IMR-90 (cell line): ENCODE measurements at regions not wholly inside any gene's neighbourhood (a gene's known extent, or its start where the extent isn't known, plus 50 kb on each side); places are given as distances from the start of the nearest gene placed in this dataset.

Experiments
- ATAC-seq: fragments of 200-7000 bp; cut with Tn5 transposase; 2 replicates; pipeline ENCODE4 v1.9.1; 2020; ENCODE audit warnings: low read depth, mild to moderate bottlenecking, moderate library complexity
- BruUV-seq: library from RNA; stranded (reverse); fragments of 400-500 nt; replicated peaks from 2 replicates; lab custom pipeline; 2021; lab: Mats Ljungman, UMichigan
- CTCF ChIA-PET: fragments of 300-600 bp; formaldehyde crosslinking; extraction: SDS; loops from one replicate; lab custom pipeline; 2021; ENCODE audit warnings: antibody characterized with exemption; lab: Yijun Ruan, JAX
- POLR2A ChIA-PET: fragments of 300-600 bp; sonication (Branson Sonifier 250); formaldehyde crosslinking; loops from one replicate; lab custom pipeline; 2022; ENCODE audit warnings: antibody characterized with exemption; ENCODE audit not compliant: unreplicated experiment; lab: Charles Lee
- DNase-seq: peaks from one replicate; pipeline ENCODE4 v3.0.0; 2013
- H2AFZ ChIP-seq: replicated peaks from 2 replicates; pipeline ENCODE3; 2013; ENCODE audit warnings: low read length, mild to moderate bottlenecking; ENCODE audit not compliant: poor library complexity
- H2AK5ac ChIP-seq: 2 replicates; pipeline ENCODE4 v1.6.1; 2013; ENCODE audit warnings: low read depth, low read length, inconsistent platforms
- H2AK9ac ChIP-seq: replicated peaks from 2 replicates; pipeline ENCODE3; 2013; ENCODE audit warnings: mild to moderate bottlenecking, low read depth, low read length, moderate library complexity; ENCODE audit not compliant: poor library complexity
- H2BK120ac ChIP-seq: 2 replicates; pipeline ENCODE4 v1.6.1; 2013; ENCODE audit warnings: low read depth, low read length, inconsistent platforms
- H2BK15ac ChIP-seq: 3 replicates; pipeline ENCODE4 v1.6.1; 2013; ENCODE audit warnings: low read depth, low read length, inconsistent platforms
- H2BK20ac ChIP-seq: 2 replicates; pipeline ENCODE4 v1.6.1; 2013; ENCODE audit warnings: low read depth, mild to moderate bottlenecking, inconsistent platforms, low read length, moderate library complexity
- H2BK5ac ChIP-seq: 2 replicates; pipeline ENCODE4 v1.6.1; 2013; ENCODE audit warnings: mild to moderate bottlenecking, low read depth, low read length, inconsistent platforms; ENCODE audit not compliant: poor library complexity, severe bottlenecking
- H3K14ac ChIP-seq: replicated peaks from 2 replicates; pipeline ENCODE4 v1.6.1; 2013; ENCODE audit warnings: low read depth, low read length, inconsistent platforms
- H3K18ac ChIP-seq: 2 replicates; pipeline ENCODE4 v1.6.1; 2013; ENCODE audit warnings: low read depth, low read length, control low read depth
- H3K23ac ChIP-seq: 2 replicates; pipeline ENCODE4 v1.6.1; 2013; ENCODE audit warnings: low read depth, low read length, inconsistent platforms
- H3K27ac ChIP-seq: 2 replicates; pipeline ENCODE4 v1.5.1; 2013; ENCODE audit warnings: mild to moderate bottlenecking, control low read depth, low read length; ENCODE audit not compliant: insufficient read depth
- H3K27me3 ChIP-seq: 2 replicates; pipeline ENCODE4 v1.6.1; 2013; ENCODE audit warnings: low read length; ENCODE audit not compliant: control insufficient read depth, insufficient read depth
- H3K36me3 ChIP-seq: 2 replicates; pipeline ENCODE4 v1.6.1; 2013; ENCODE audit warnings: low read length, mixed read lengths; ENCODE audit not compliant: control insufficient read depth, insufficient read depth
- H3K4ac ChIP-seq: 2 replicates; pipeline ENCODE4 v1.6.1; 2013; ENCODE audit warnings: low read depth, low read length, inconsistent platforms
- H3K4me1 ChIP-seq: 2 replicates; pipeline ENCODE4 v1.6.1; 2013; ENCODE audit warnings: low read length, mixed read lengths; ENCODE audit not compliant: control insufficient read depth, insufficient read depth
- H3K4me2 ChIP-seq: 2 replicates; pipeline ENCODE4 v1.6.1; 2013; ENCODE audit warnings: low read depth, mild to moderate bottlenecking, control low read depth, low read length, moderate library complexity
- H3K4me3 ChIP-seq: 2 replicates; pipeline ENCODE4 v1.5.1; 2013; ENCODE audit warnings: low read depth, mild to moderate bottlenecking, control low read depth, low read length, moderate library complexity; ENCODE audit not compliant: insufficient read depth
- H3K56ac ChIP-seq: 2 replicates; pipeline ENCODE4 v1.6.1; 2013; ENCODE audit warnings: low read length, inconsistent platforms; ENCODE audit not compliant: insufficient read depth; ENCODE audit errors: extremely low read depth
- H3K79me1 ChIP-seq, 2 experiments: 2 replicates each; pipeline ENCODE4 v1.6.1; 2013; ENCODE audit warnings: low read length in 2 of 2, inconsistent platforms in 1 of 2, low read depth in 1 of 2
- H3K9ac ChIP-seq: 2 replicates; pipeline ENCODE4 v1.6.1; 2013; ENCODE audit warnings: low read depth, low read length, control low read depth
- H3K9me1 ChIP-seq: 2 replicates; pipeline ENCODE4 v1.6.1; 2013; ENCODE audit warnings: low read length, inconsistent platforms; ENCODE audit not compliant: insufficient read depth
- H3K9me3 ChIP-seq: 2 replicates; pipeline ENCODE4 v1.6.1; 2013; ENCODE audit warnings: low read length; ENCODE audit not compliant: control insufficient read depth, insufficient read depth
- H4K20me1 ChIP-seq: 2 replicates; pipeline ENCODE4 v1.6.1; 2013; ENCODE audit warnings: low read length, inconsistent platforms; ENCODE audit not compliant: insufficient read depth
- H4K5ac ChIP-seq: 2 replicates; pipeline ENCODE4 v1.6.1; 2013; ENCODE audit warnings: mild to moderate bottlenecking, low read depth, low read length, control low read depth
- H4K8ac ChIP-seq, 2 experiments: 2 replicates each; pipeline ENCODE4 v1.6.1; 2013; ENCODE audit warnings: low read depth in 2 of 2, low read length in 2 of 2, control low read depth in 1 of 2, inconsistent platforms in 1 of 2
- H4K91ac ChIP-seq: 2 replicates; pipeline ENCODE4 v1.6.1; 2013; ENCODE audit warnings: low read depth, low read length, inconsistent platforms; ENCODE audit not compliant: insufficient read depth
- CEBPB ChIP-seq: IDR thresholded peaks from 2 replicates; pipeline ENCODE4 v1.6.1; 2012; ENCODE audit warnings: low read depth, low read length, improper control_type of control experiment
- MAFK ChIP-seq: IDR thresholded peaks from 2 replicates; pipeline ENCODE4 v1.6.1; 2012; ENCODE audit warnings: low read depth, low read length, improper control_type of control experiment
- MAZ ChIP-seq: IDR thresholded peaks from 2 replicates; pipeline ENCODE4 v1.6.1; 2012; ENCODE audit warnings: low read depth, mild to moderate bottlenecking, low read length, improper control_type of control experiment, moderate library complexity, borderline replicate concordance
- NFE2L2 ChIP-seq: fragments of 150-350 bp; IDR thresholded peaks from 2 replicates; pipeline ENCODE4 v1.6.1; 2016; ENCODE audit warnings: low read depth, mild to moderate bottlenecking, low read length
- RCOR1 ChIP-seq: IDR thresholded peaks from 2 replicates; pipeline ENCODE4 v1.6.1; 2012; ENCODE audit warnings: mild to moderate bottlenecking, low read length, improper control_type of control experiment; ENCODE audit not compliant: insufficient replicate concordance
- WGBS, 2 experiments: methylation state at CpG; one replicate each; pipeline versions ENCODE4 v1.1.5 to v1.1.7; 2013; ENCODE audit warnings: missing lambda C conversion rate in 2 of 2; ENCODE audit not compliant: insufficient read length in 1 of 2; ENCODE audit errors: extremely low coverage in 2 of 2; 5-methylcytosine and 5-hydroxymethylcytosine counted together
- dilution Hi-C: fragments of 300-500 bp; cut with HindIII; formaldehyde crosslinking; loops from one replicate; pipeline ENCODE4 v1.14.3; 2018; ENCODE audit warnings: low sequenced_read_pairs; ENCODE audit not compliant: unreplicated experiment
- in situ Hi-C: fragments of 300-500 bp; cut with MboI; formaldehyde crosslinking; loops from 3 replicates; pipeline ENCODE4 v1.14.3; 2019; ENCODE audit warnings: low sequenced_read_pairs, inconsistent platforms, mixed read lengths
- intact Hi-C: fragments of 100-400 bp; cut with micrococcal nuclease; formaldehyde crosslinking; loops from 2 replicates; pipeline ENCODE4 v1.10.0; 2022

- no peak overlapping the region for H3K14ac ChIP-seq
- H3K4me2 ChIP-seq, result no peak overlapping the region
- H3K9me1 ChIP-seq, result no peaks in the 10 kb centered on the region
- H4K20me1 ChIP-seq, result no peaks in the 10 kb centered on the region
- no peaks in the 10 kb centered on the region for H3K36me3 ChIP-seq
- H2AK9ac ChIP-seq, result no peak overlapping the region
- POLR2A ChIA-PET, result no interaction called here
- H3K27me3 ChIP-seq, result no peaks in the 10 kb centered on the region
- no TSS peak for BruUV-seq
- H3K9me3 ChIP-seq, result peaks cover 9% of the 10 kb centered on the region; the same call in 1 of the 2 replicates
- intact Hi-C loops (no loop called here), in situ Hi-C loops (no loop called here), dilution Hi-C loops (no loop called here)
- no peak overlapping the region for H3K27ac ChIP-seq
- H3K79me1 ChIP-seq, result no peaks in the 10 kb centered on the region
- no peak overlapping the region for H3K4ac ChIP-seq
- H3K4me1 ChIP-seq, result no peaks in the 10 kb centered on the region
- no peak overlapping the region for H3K56ac ChIP-seq
- H2AK5ac ChIP-seq, result no peak overlapping the region
- H4K8ac ChIP-seq, result no peak overlapping the region
- TF ChIP-seq MAFK (no peak), CEBPB (no peak), RCOR1 (no peak), NFE2L2 (no peak), MAZ (no peak)
- no peak for ATAC-seq
- H2AFZ ChIP-seq, result no peak overlapping the region
- no peak overlapping the region for H4K91ac ChIP-seq
- H2BK15ac ChIP-seq, result no peak overlapping the region
- no peak overlapping the region for H2BK20ac ChIP-seq
- DNase-seq, result no peak
- no peak overlapping the region for H3K23ac ChIP-seq
- H2BK120ac ChIP-seq, result no peak overlapping the region
- CTCF ChIA-PET, result no interaction called here
- H2BK5ac ChIP-seq, result no peak overlapping the region
- WGBS, 2 experiments, result 38% methylated on average over 2 of the region's 5 CpGs; no CpG with 5 or more reads in 1 of the 2 experiments
- H4K5ac ChIP-seq, result no peak overlapping the region
- no peak overlapping the region for H3K9ac ChIP-seq
- H3K4me3 ChIP-seq, result no peak overlapping the region
- no peak overlapping the region for H3K18ac ChIP-seq
Observed at GRCh38 chr1:242651817-242652216, 127.3 kb upstream of the PLD5 start.
